HG03469 (cell line): ENCODE measurements at regions not wholly inside any gene's neighbourhood (a gene's known extent, or its start where the extent isn't known, plus 50 kb on each side); places are given as distances from the start of the nearest gene placed in this dataset.

ENCODE experiments used
- ATAC-seq: cut with Tn5 transposase; IDR thresholded peaks from one replicate; pipeline ENCODE4 v1.9.1; 2021; ENCODE audit warnings: mild to moderate bottlenecking, moderate library complexity, moderate number of reproducible peaks; ENCODE audit not compliant: unreplicated experiment

GRCh38 chr15:35757361-35757760 is 211.4 kb upstream of the DPH6 start:
- ATAC-seq = no peak

GRCh38 chr15:35757765-35758164 is 211.8 kb upstream of the DPH6 start:
- ATAC-seq = no peak

- no peak for ATAC-seq
These were observed 218.9 kb upstream of the DPH6 start for GRCh38 chr15:35764661-35765519.

- ATAC-seq = no peak
These were observed 223.0 kb upstream of the DPH6 start for GRCh38 chr15:35768949-35769348.

- ATAC-seq = no peak
These were observed 223.7 kb upstream of the DPH6 start for GRCh38 chr15:35769656-35770055.

- ATAC-seq = no peak
These were observed 225.9 kb upstream of the DPH6 start for GRCh38 chr15:35771746-35772442.

- ATAC-seq = no peak
These were observed 228.7 kb upstream of the DPH6 start for GRCh38 chr15:35774653-35775052.

GRCh38 chr15:35775471-35775870 is 229.5 kb upstream of the DPH6 start:
- no peak for ATAC-seq

GRCh38 chr15:35777061-35777460 is 231.1 kb upstream of the DPH6 start:
- no peak for ATAC-seq

GRCh38 chr15:35783203-35783602 is 237.2 kb upstream of the DPH6 start:
- ATAC-seq = no peak

- no peak for ATAC-seq
These were observed 238.8 kb upstream of the DPH6 start for GRCh38 chr15:35784745-35785144.

- ATAC-seq = no peak
These were observed 264.0 kb upstream of the DPH6 start for GRCh38 chr15:35810007-35810406.

GRCh38 chr15:35813573-35813972 is 267.6 kb upstream of the DPH6 start:
- ATAC-seq = no peak

GRCh38 chr15:35818846-35819245 is 272.9 kb upstream of the DPH6 start:
- ATAC-seq = no peak

GRCh38 chr15:35822153-35822552 is 276.2 kb upstream of the DPH6 start:
- no peak for ATAC-seq

- no peak for ATAC-seq
These were observed 281.2 kb upstream of the DPH6 start for GRCh38 chr15:35827141-35827540.

- no peak for ATAC-seq
These were observed 281.9 kb upstream of the DPH6 start for GRCh38 chr15:35827911-35828310.

GRCh38 chr15:35833581-35833980 is 287.6 kb upstream of the DPH6 start:
- ATAC-seq = no peak

GRCh38 chr15:35834216-35834830 is 288.4 kb upstream of the DPH6 start:
- ATAC-seq = no peak

- ATAC-seq = no peak
These were observed 288.9 kb upstream of the DPH6 start for GRCh38 chr15:35834866-35835265.

GRCh38 chr15:35838424-35839111 is 292.6 kb upstream of the DPH6 start:
- ATAC-seq = no peak
